Ovary (tissue), 7 donors: ENCODE measurements at regions not wholly inside any gene's neighbourhood (a gene's known extent, or its start where the extent isn't known, plus 50 kb on each side); places are given as distances from the start of the nearest gene placed in this dataset.
"Not testable (repeated sequence)": the region's sequence is repeated elsewhere in the genome, so short reads cannot be mapped to it uniquely, and the experiment has no call there.

Experiments
- DNase-seq, 5 donors: peaks; one replicate each; pipeline ENCODE4 v3.0.0-alpha.2; 2019 to 2020
- H3K27ac ChIP-seq, 2 donors: fragments of 200-600 bp; one replicate each; pipeline versions ENCODE4 v1.5.1 to v1.8.0; 2019 to 2022
- H3K27me3 ChIP-seq: fragments of 200-600 bp; one replicate; pipeline ENCODE4 v1.8.0; 2022
- H3K36me3 ChIP-seq: fragments of 200-600 bp; sonication (generic); one replicate; pipeline ENCODE4 v1.5.1; 2019
- H3K4me1 ChIP-seq: one replicate; pipeline ENCODE4 v1.8.1; 2013; ENCODE audit warnings: mild to moderate bottlenecking, moderate library complexity; ENCODE audit not compliant: insufficient read depth
- H3K4me3 ChIP-seq: fragments of 200-600 bp; sonication (generic); one replicate; pipeline ENCODE4 v1.5.1; 2017
- H3K9me3 ChIP-seq, 2 donors: fragments of 200-600 bp in 1 of 2; sonication (generic) in 1 of 2; one replicate each; pipeline versions ENCODE4 v1.5.1 to v1.8.1; 2013 to 2019; ENCODE audit warnings: mild to moderate bottlenecking in 1 of 2, moderate library complexity in 1 of 2
- CTCF ChIP-seq, 3 donors: fragments of 450-650 bp in 2 of 3; fragments of 200-600 bp in 1 of 3; IDR thresholded peaks; one replicate each; pipeline versions ENCODE4 v1.5.1 to v1.8.0; 2016 to 2022; ENCODE audit warnings: antibody characterized with exemption in 3 of 3, mild to moderate bottlenecking in 1 of 3
- EP300 ChIP-seq: sonication (generic); formaldehyde crosslinking; IDR thresholded peaks from one replicate; pipeline ENCODE4 v1.6.1; 2017; ENCODE audit warnings: antibody characterized with exemption
- POLR2A ChIP-seq: fragments of 450-650 bp; IDR thresholded peaks from one replicate; pipeline ENCODE4 v1.6.1; 2017; ENCODE audit warnings: antibody characterized with exemption, mild to moderate bottlenecking, moderate library complexity
- WGBS, 3 donors: extraction: QIAGEN DNeasy Blood & Tissue Kit in 1 of 3; methylation state at CpG; one replicate each; pipeline versions ENCODE4 v1.1.5 to v1.1.7; 2013 to 2017; 5-methylcytosine and 5-hydroxymethylcytosine counted together
- intact Hi-C, 4 donors: fragments of 100-400 bp; cut with DNase I; formaldehyde crosslinking; loops; one replicate each; pipeline versions ENCODE4 v1.11.0 to v1.15.1; 2022 to 2023
- donor health status: DM: no; HTN: no; CAD: no; lungs with moderate emphysema.
- donor health status: DM: no; HTN: no; CAD: no.
- donor health status: Bipolar disorder and iron deficiency.
- donor health status: DM: no; HTN: no; CAD: no.
- donor health status: DM: yes; HTN: yes; CAD: no.

GRCh38 chr4:26206999-26207398 lies 113.8 kb upstream of the RBPJ start:
- H3K4me1 ChIP-seq: peaks cover 2% of the 10 kb centered on the region
- H3K4me3 ChIP-seq: no peak overlapping the region
- TF ChIP-seq EP300 (no peak), CTCF (IDR thresholded peaks at IDR 0.05) (no peak), POLR2A (no peak)
- no peaks in the 10 kb centered on the region for H3K27me3 ChIP-seq
- no peak overlapping the region for H3K27ac ChIP-seq
- no peak for DNase-seq
- 11 to 30% (median 17%) methylated on average over 3 of the region's 3 CpGs for WGBS, 3 donors
- H3K36me3 ChIP-seq: no peaks in the 10 kb centered on the region
- intact Hi-C loops: no loop called here
- no peaks in the 10 kb centered on the region for H3K9me3 ChIP-seq

GRCh38 chr4:26207631-26208030 lies 113.2 kb upstream of the RBPJ start:
- 24 to 49% (median 29%) methylated on average over 3 of the region's 3 CpGs for WGBS, 3 donors
- Histone ChIP-seq H3K27ac (no peak overlapping the region), H3K9me3 (no peaks in the 10 kb centered on the region), H3K4me3 (no peak overlapping the region), H3K4me1 (peaks cover 2% of the 10 kb centered on the region), H3K36me3 (no peaks in the 10 kb centered on the region), H3K27me3 (no peaks in the 10 kb centered on the region)
- DNase-seq: no peak
- intact Hi-C loops: no loop called here
- TF ChIP-seq EP300: no peak
- TF ChIP-seq CTCF (IDR thresholded peaks at IDR 0.05): no peak
- TF ChIP-seq POLR2A: no peak

- H3K4me1 ChIP-seq: peaks cover 2% of the 10 kb centered on the region
- no peaks in the 10 kb centered on the region for H3K27me3 ChIP-seq
- intact Hi-C loops: no loop called here
- TF ChIP-seq POLR2A (no peak), EP300 (no peak), CTCF (IDR thresholded peaks at IDR 0.05) (no peak)
- WGBS, 3 donors: 40 to 92% (median 46%) methylated on average over 2 of the region's 2 CpGs
- H3K27ac ChIP-seq: no peak overlapping the region
- no peaks in the 10 kb centered on the region for H3K9me3 ChIP-seq
- no peak overlapping the region for H3K4me3 ChIP-seq
- DNase-seq: no peak
- H3K36me3 ChIP-seq: no peaks in the 10 kb centered on the region
Measured at GRCh38 chr4:26208237-26208994, 112.4 kb upstream of the RBPJ start.

- H3K4me3 ChIP-seq, H3K36me3 ChIP-seq, H3K27ac ChIP-seq, H3K27me3 ChIP-seq, H3K4me1 ChIP-seq, DNase-seq, H3K9me3 ChIP-seq, intact Hi-C loops: not testable (repeated sequence)
- WGBS, 3 donors: 64 to 77% (median 69%) methylated on average over 1 of the region's 1 CpG
Measured at GRCh38 chr4:26209378-26209777, 111.4 kb upstream of the RBPJ start.

GRCh38 chr4:26212528-26212927 lies 108.3 kb upstream of the RBPJ start:
- no peak for DNase-seq
- no peaks in the 10 kb centered on the region for H3K27me3 ChIP-seq
- peaks cover 3% of the 10 kb centered on the region for H3K4me1 ChIP-seq
- H3K4me3 ChIP-seq: no peak overlapping the region
- no peaks in the 10 kb centered on the region for H3K36me3 ChIP-seq
- TF ChIP-seq POLR2A (no peak), CTCF (IDR thresholded peaks at IDR 0.05) (no peak), EP300 (no peak)
- no peak overlapping the region for H3K27ac ChIP-seq
- no peaks in the 10 kb centered on the region for H3K9me3 ChIP-seq
- intact Hi-C loops: no loop called here
- WGBS, 3 donors: 86 to 93% (median 90%) methylated on average over 2 of the region's 2 CpGs
